HFF-Myc (cell line): ENCODE measurements at regions not wholly inside any gene's neighbourhood (a gene's known extent, or its start where the extent isn't known, plus 50 kb on each side); places are given as distances from the start of the nearest gene placed in this dataset.
"Not testable (repeated sequence)": the region's sequence is repeated elsewhere in the genome, so short reads cannot be mapped to it uniquely, and the experiment has no call there.

Source experiments
- DNase-seq: peaks from one replicate; pipeline ENCODE4 v3.0.0-alpha.2; 2011; ENCODE audit warnings: low read depth; ENCODE audit errors: extremely low read depth
- H3K4me3 ChIP-seq: replicated peaks from 2 replicates; pipeline ENCODE4 v1.5.1; 2011; ENCODE audit warnings: low read depth, mild to moderate bottlenecking, control low read depth, low read length
- TF ChIP-seq, protein P1 (sequence below): IDR thresholded peaks from 2 replicates; pipeline ENCODE4 v1.5.1; 2012; ENCODE audit warnings: mild to moderate bottlenecking, low read depth, low read length, control low read depth; ENCODE audit errors: missing control alignments

GRCh38 chr15:96165081-96165480, 165.4 kb upstream of the NR2F2 start:
- TF ChIP-seq, protein P1, sequence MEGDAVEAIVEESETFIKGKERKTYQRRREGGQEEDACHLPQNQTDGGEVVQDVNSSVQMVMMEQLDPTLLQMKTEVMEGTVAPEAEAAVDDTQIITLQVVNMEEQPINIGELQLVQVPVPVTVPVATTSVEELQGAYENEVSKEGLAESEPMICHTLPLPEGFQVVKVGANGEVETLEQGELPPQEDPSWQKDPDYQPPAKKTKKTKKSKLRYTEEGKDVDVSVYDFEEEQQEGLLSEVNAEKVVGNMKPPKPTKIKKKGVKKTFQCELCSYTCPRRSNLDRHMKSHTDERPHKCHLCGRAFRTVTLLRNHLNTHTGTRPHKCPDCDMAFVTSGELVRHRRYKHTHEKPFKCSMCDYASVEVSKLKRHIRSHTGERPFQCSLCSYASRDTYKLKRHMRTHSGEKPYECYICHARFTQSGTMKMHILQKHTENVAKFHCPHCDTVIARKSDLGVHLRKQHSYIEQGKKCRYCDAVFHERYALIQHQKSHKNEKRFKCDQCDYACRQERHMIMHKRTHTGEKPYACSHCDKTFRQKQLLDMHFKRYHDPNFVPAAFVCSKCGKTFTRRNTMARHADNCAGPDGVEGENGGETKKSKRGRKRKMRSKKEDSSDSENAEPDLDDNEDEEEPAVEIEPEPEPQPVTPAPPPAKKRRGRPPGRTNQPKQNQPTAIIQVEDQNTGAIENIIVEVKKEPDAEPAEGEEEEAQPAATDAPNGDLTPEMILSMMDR: no peak
- DNase-seq: no peak
- no peak overlapping the region for H3K4me3 ChIP-seq

- H3K4me3 ChIP-seq: no peak overlapping the region
- DNase-seq: no peak
- TF ChIP-seq, protein P1: no peak
These were observed 164.7 kb upstream of the NR2F2 start for GRCh38 chr15:96165775-96166174.

DNA sequence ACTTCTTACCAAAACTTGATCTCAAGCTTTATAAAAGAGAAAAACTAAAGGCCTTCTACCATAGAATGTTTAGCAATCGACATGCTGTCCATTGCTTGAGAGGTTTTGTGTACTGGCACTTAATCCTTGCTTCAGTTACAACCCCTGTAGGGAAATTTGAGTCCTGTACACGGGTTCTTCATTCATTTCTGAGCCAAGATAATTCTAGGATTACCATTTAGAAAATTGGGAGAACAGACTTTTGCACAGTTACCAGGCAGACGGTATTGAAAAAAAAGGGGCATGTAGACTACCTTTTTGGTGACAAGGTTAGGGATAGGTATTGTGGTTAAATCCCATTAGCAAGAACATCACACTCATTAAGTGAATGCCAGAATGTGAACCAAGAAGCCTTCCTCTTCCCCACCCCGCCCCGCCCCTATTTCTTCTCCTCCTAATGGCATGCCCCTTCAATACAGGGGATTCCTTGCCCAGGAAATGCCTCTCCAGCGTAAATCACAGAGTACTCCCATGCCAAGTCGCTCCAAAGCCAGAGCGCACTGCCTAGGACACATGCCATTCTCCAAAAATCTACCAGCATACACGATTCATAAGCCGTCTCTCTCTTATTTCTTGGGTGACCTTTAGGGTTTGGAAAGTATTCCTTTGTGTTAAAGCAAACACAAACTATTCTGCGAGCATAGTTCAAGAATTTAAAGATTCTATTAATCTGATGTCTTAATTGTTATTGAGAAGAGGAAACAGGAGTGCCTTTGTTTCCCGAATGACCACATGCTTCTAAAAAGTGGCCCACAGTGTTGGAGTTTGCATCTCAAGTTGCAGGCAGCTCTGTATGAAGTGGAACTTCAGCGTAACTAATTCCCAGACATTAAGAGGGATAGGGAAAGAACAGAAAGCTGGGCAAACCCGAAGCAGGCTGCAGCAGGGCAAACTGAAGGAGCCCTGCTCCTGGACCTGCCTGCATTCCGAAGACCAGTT, 164.0 kb upstream of the NR2F2 start:
- TF ChIP-seq, protein P1: no peak
- H3K4me3 ChIP-seq: no peak overlapping the region
- no peak for DNase-seq

GRCh38 chr15:96170616-96170978, 159.9 kb upstream of the NR2F2 start:
- not testable (repeated sequence) for DNase-seq

GRCh38 chr15:96170979-96171739, 159.3 kb upstream of the NR2F2 start:
- no peak overlapping the region for H3K4me3 ChIP-seq
- TF ChIP-seq, protein P1: no peak
- no peak for DNase-seq

More at GRCh38 chr15:96170616-96170978, 159.9 kb upstream of the NR2F2 start:
- H3K4me3 ChIP-seq: not testable (repeated sequence)

DNA sequence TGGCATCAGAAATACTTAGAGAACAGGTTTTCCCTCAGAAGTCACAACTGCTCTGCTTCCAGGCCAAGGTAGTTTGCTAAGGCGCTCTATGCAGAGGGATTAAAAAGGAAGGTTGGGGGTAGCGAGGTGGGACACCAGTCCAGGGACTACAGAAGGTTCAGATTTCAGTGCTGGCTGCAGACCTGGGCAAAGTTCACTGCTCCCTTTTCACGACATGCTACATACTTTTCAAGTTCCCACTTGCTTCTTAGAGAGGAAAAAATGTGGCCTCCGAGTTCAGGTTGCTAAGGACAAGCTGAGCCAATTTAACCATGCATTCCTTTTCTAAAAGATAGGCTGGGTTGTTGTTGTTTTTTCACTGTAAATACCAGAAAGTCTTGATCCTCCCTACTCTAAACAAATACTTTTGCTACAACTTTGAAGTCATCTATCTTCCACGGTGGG, 158.6 kb upstream of the NR2F2 start:
- H3K4me3 ChIP-seq: no peak overlapping the region
- no peak for DNase-seq

More for the DNA sequence above, 158.6 kb upstream of the NR2F2 start:
- TF ChIP-seq, protein P1: no peak
